Astrocyte of the spinal cord (primary cell): ENCODE measurements at regions not wholly inside any gene's neighbourhood (a gene's known extent, or its start where the extent isn't known, plus 50 kb on each side); places are given as distances from the start of the nearest gene placed in this dataset.

ENCODE experiments used
- DNase-seq: peaks from one replicate; pipeline ENCODE4 v3.0.0; 2011; ENCODE audit warnings: low read depth, low spot score
- H3K4me3 ChIP-seq: 2 replicates; pipeline ENCODE4 v1.5.1; 2011; ENCODE audit warnings: low read depth, mild to moderate bottlenecking, low read length, moderate library complexity
- CTCF ChIP-seq: IDR thresholded peaks from 2 replicates; pipeline ENCODE4 v1.5.1; 2012; ENCODE audit warnings: low read depth, mild to moderate bottlenecking, low read length, inconsistent platforms
- in situ Hi-C: cut with HindIII; loops from 2 replicates; pipeline ENCODE4 v1.10.0; 2017; ENCODE audit warnings: low sequenced_read_pairs

GRCh38 chr11:15371533-15371932, 256.8 kb downstream of the INSC start:
- in situ Hi-C loops, result no loop called here
- no peak overlapping the region for H3K4me3 ChIP-seq
- DNase-seq, result no peak
- TF ChIP-seq CTCF, result no peak

- no peak for DNase-seq
- in situ Hi-C loops, result no loop called here
- H3K4me3 ChIP-seq, result no peak overlapping the region
- no peak for TF ChIP-seq CTCF
Measured at GRCh38 chr11:15374418-15374817, 259.7 kb downstream of the INSC start.

- in situ Hi-C loops, result no loop called here
- TF ChIP-seq CTCF, result no peak
- H3K4me3 ChIP-seq, result no peak overlapping the region
- no peak for DNase-seq
Measured at GRCh38 chr11:15378941-15379340, 264.2 kb downstream of the INSC start.

GRCh38 chr11:15379483-15379882, 264.8 kb downstream of the INSC start:
- DNase-seq, result no peak
- in situ Hi-C loops, result no loop called here
- TF ChIP-seq CTCF, result no peak
- H3K4me3 ChIP-seq, result no peak overlapping the region

- H3K4me3 ChIP-seq, result no peak overlapping the region
- no peak for DNase-seq
- TF ChIP-seq CTCF, result no peak
- in situ Hi-C loops, result no loop called here
Measured at GRCh38 chr11:15390857-15391256, 276.1 kb downstream of the INSC start.

GRCh38 chr11:15396778-15397177, 282.1 kb downstream of the INSC start:
- no peak overlapping the region for H3K4me3 ChIP-seq
- no peak for DNase-seq
- TF ChIP-seq CTCF, result no peak
- in situ Hi-C loops, result no loop called here

GRCh38 chr11:15406851-15407351, 292.2 kb downstream of the INSC start:
- in situ Hi-C loops, result no loop called here
- no peak for TF ChIP-seq CTCF
- no peak overlapping the region for H3K4me3 ChIP-seq
- no peak for DNase-seq
